ENCODE measurements at regions not wholly inside any gene's neighbourhood (a gene's known extent, or its start where the extent isn't known, plus 50 kb on each side); places are given as distances from the start of the nearest gene placed in this dataset.

GRCh38 chr10:129135624-129136023 is 331.4 kb upstream of the MGMT start:
- no peak for DNase-seq
- H3K27me3 Mint-ChIP-seq, result peaks cover 3 to 4% of the 10 kb centered on the region in 2 donors
- no peaks in the 10 kb centered on the region for H3K36me3 Mint-ChIP-seq
- intact Hi-C loops (cut with micrococcal nuclease), result no loop called here
- H3K4me3 Mint-ChIP-seq, result no peak overlapping the region
- Histone ChIP-seq H3K27me3 (ENCODE audit: insufficient read depth, low read length) (no peaks in the 10 kb centered on the region), H3K36me3 (ENCODE audit: insufficient read depth, low read length) (no peaks in the 10 kb centered on the region), H3K4me1 (ENCODE audit: insufficient read depth, low read length) (no peaks in the 10 kb centered on the region), H3K27ac (ENCODE audit: low read depth, low read length) (no peak overlapping the region), H3K9me3 (ENCODE audit: control insufficient read depth in 1 of 2, low read length in 2 of 2) (no peaks in the 10 kb centered on the region), H3K4me3 (ENCODE audit: low read length in 2 of 2) (no peak overlapping the region)
- peaks cover 0 to under 1% (median 0%) of the 10 kb centered on the region in 4 donors for H3K4me1 Mint-ChIP-seq
- CTCF ChIA-PET (ENCODE audit: partially characterized antibody), result no interaction called here
- H3K9me3 Mint-ChIP-seq, result no peaks in the 10 kb centered on the region
- POLR2A ChIA-PET (ENCODE audit: partially characterized antibody), result interaction anchor here (1.0 kb wide), 1 partner anchor 18 kb away, joined by 3 read pairs; no protein-coding TSS in a partner anchor
- no peak overlapping the region for H3K27ac Mint-ChIP-seq

DNA sequence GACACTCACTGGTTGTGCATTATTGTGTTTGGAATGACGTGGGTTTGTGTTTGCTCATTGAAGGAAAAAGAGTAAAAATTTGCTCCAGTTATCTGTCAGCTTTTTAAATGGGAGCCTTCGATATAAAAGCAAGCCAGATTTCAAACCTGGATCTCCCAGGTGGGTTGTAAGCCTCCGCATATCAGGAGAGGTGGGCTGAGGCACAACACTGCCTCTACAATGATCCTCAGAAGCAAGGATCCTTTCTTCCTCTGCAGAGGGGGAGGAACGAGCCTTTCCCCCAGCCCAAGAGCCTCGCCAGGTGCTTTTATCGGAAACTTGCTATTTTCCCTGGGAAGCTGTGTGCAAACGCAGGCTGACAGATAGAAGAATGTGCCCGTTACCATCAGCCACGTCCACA is 331.0 kb upstream of the MGMT start:
- ChIA-PET CTCF (ENCODE audit: partially characterized antibody) (no interaction called here), POLR2A (ENCODE audit: partially characterized antibody) (interaction anchor here (1.0 kb wide), 1 partner anchor 18 kb away, joined by 3 read pairs; no protein-coding TSS in a partner anchor)
- intact Hi-C loops (cut with micrococcal nuclease), result no loop called here
- Histone ChIP-seq H3K36me3 (ENCODE audit: insufficient read depth, low read length) (no peaks in the 10 kb centered on the region), H3K27me3 (ENCODE audit: insufficient read depth, low read length) (no peaks in the 10 kb centered on the region), H3K4me1 (ENCODE audit: insufficient read depth, low read length) (no peaks in the 10 kb centered on the region), H3K9me3 (ENCODE audit: control insufficient read depth in 1 of 2, low read length in 2 of 2) (no peaks in the 10 kb centered on the region), H3K27ac (ENCODE audit: low read depth, low read length) (no peak overlapping the region), H3K4me3 (ENCODE audit: low read length in 2 of 2) (no peak overlapping the region)
- Mint-ChIP-seq H3K27me3 (peaks cover 4% of the 10 kb centered on the region in 2 donors), H3K36me3 (no peaks in the 10 kb centered on the region), H3K27ac (no peak overlapping the region), H3K9me3 (no peaks in the 10 kb centered on the region), H3K4me1 (peaks cover 0 to 3% (median 0%) of the 10 kb centered on the region in 4 donors), H3K4me3 (no peak overlapping the region)
- no peak for DNase-seq

GRCh38 chr10:129136951-129137350 is 330.1 kb upstream of the MGMT start:
- Histone ChIP-seq H3K4me3 (ENCODE audit: low read length in 2 of 2) (no peak overlapping the region), H3K4me1 (ENCODE audit: insufficient read depth, low read length) (no peaks in the 10 kb centered on the region), H3K27me3 (ENCODE audit: insufficient read depth, low read length) (no peaks in the 10 kb centered on the region), H3K9me3 (ENCODE audit: control insufficient read depth in 1 of 2, low read length in 2 of 2) (no peaks in the 10 kb centered on the region), H3K27ac (ENCODE audit: low read depth, low read length) (no peak overlapping the region), H3K36me3 (ENCODE audit: insufficient read depth, low read length) (no peaks in the 10 kb centered on the region)
- intact Hi-C loops (cut with micrococcal nuclease), result no loop called here
- peaks cover 4% of the 10 kb centered on the region in 2 donors for H3K27me3 Mint-ChIP-seq
- no peak for DNase-seq
- ChIA-PET CTCF (ENCODE audit: partially characterized antibody) (no interaction called here), POLR2A (ENCODE audit: partially characterized antibody) (no interaction called here)
- no peaks in the 10 kb centered on the region for H3K9me3 Mint-ChIP-seq
- H3K4me1 Mint-ChIP-seq, result peaks cover 0 to 3% (median 0%) of the 10 kb centered on the region in 4 donors
- no peaks in the 10 kb centered on the region for H3K36me3 Mint-ChIP-seq
- no peak overlapping the region for H3K4me3 Mint-ChIP-seq
- H3K27ac Mint-ChIP-seq, result no peak overlapping the region

DNA sequence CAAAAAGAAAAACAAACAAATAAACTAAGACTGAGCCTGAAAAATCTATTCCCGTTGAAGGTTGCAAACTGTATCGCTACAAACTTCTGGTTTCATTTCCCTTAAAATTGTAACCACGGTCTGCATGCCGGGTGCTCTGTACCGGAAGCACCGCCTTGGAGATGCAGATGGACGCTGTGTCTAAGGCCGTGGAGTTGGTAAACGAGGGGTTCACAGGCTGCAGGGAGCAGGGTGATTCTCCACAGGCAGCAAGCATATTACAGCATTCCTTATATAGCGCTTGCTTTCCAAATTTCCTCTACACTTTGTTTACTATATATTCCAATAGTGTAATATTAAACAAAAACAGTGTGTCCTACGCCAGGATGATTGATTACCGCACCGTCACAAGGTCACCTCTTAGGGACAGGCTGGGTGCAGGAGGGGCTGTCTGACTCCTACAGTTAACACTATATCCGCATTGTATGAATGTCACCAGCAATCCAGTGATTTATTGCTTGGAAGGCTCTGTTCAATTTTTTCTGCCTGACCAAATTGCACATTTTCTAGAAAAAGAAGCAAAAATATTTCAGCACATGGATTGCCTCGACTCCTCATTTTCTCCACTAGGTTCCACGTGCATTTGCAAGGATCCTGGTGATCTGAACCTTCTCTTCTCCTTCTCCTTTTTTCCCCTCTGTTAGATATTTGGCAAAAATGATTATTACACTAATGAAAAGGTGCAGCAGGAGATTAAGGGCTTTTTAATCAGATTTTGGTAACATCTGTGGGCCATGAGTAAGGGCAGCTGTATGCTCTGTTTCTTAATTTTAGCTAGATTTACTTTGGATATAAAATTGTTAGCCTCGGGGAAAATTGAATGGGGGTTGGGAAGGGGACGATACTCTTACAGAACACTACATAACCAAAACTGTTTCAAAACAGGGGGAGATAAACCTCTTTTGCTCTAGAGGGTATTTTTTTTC is 325.8 kb upstream of the MGMT start:
- Histone ChIP-seq H3K36me3 (ENCODE audit: insufficient read depth, low read length) (no peaks in the 10 kb centered on the region), H3K27ac (ENCODE audit: low read depth, low read length) (no peak overlapping the region), H3K27me3 (ENCODE audit: insufficient read depth, low read length) (no peaks in the 10 kb centered on the region), H3K4me1 (ENCODE audit: insufficient read depth, low read length) (no peaks in the 10 kb centered on the region), H3K9me3 (ENCODE audit: control insufficient read depth in 1 of 2, low read length in 2 of 2) (no peaks in the 10 kb centered on the region), H3K4me3 (ENCODE audit: low read length in 2 of 2) (no peak overlapping the region)
- intact Hi-C loops (cut with micrococcal nuclease), result loop anchor here (10.0 kb wide), 1 partner anchor 106 kb away; no protein-coding TSS in a partner anchor
- ChIA-PET CTCF (ENCODE audit: partially characterized antibody) (no interaction called here), POLR2A (ENCODE audit: partially characterized antibody) (no interaction called here)
- no peak for DNase-seq
- H3K36me3 Mint-ChIP-seq, result no peaks in the 10 kb centered on the region
- no peaks in the 10 kb centered on the region for H3K9me3 Mint-ChIP-seq
- peaks cover 0 to 5% (median 0%) of the 10 kb centered on the region in 4 donors for H3K4me1 Mint-ChIP-seq
- peaks cover 4 to 9% of the 10 kb centered on the region in 2 donors for H3K27me3 Mint-ChIP-seq
- peak overlapping the region in 1 of 7 donors; percentile 60 for H3K27ac Mint-ChIP-seq
- H3K4me3 Mint-ChIP-seq, result no peak overlapping the region

GRCh38 chr10:129151281-129151680 is 315.8 kb upstream of the MGMT start:
- Mint-ChIP-seq H3K27ac (no peak overlapping the region), H3K4me3 (no peak overlapping the region), H3K9me3 (peaks cover 0 to 11% (median 5%) of the 10 kb centered on the region in 8 donors), H3K4me1 (no peaks in the 10 kb centered on the region), H3K27me3 (peaks cover 0 to 2% of the 10 kb centered on the region in 2 donors), H3K36me3 (no peaks in the 10 kb centered on the region)
- H3K4me3 ChIP-seq (ENCODE audit: low read length in 2 of 2), result no peak overlapping the region
- no peaks in the 10 kb centered on the region for H3K27me3 ChIP-seq (ENCODE audit: insufficient read depth, low read length)
- H3K36me3 ChIP-seq (ENCODE audit: insufficient read depth, low read length), result no peaks in the 10 kb centered on the region
- DNase-seq, result no peak
- H3K9me3 ChIP-seq (ENCODE audit: control insufficient read depth in 1 of 2, low read length in 2 of 2), result no peaks in the 10 kb centered on the region
- no peak overlapping the region for H3K27ac ChIP-seq (ENCODE audit: low read depth, low read length)
- no peaks in the 10 kb centered on the region for H3K4me1 ChIP-seq (ENCODE audit: insufficient read depth, low read length)
- ChIA-PET POLR2A (ENCODE audit: partially characterized antibody) (no interaction called here), CTCF (ENCODE audit: partially characterized antibody) (no interaction called here)
- intact Hi-C loops (cut with micrococcal nuclease), result no loop called here

- Mint-ChIP-seq H3K27me3 (peaks cover 0 to 1% of the 10 kb centered on the region in 2 donors), H3K4me1 (no peaks in the 10 kb centered on the region), H3K27ac (no peak overlapping the region), H3K36me3 (no peaks in the 10 kb centered on the region), H3K4me3 (no peak overlapping the region), H3K9me3 (peaks cover 0 to 14% (median 10%) of the 10 kb centered on the region in 8 donors)
- intact Hi-C loops (cut with micrococcal nuclease), result no loop called here
- no peak for DNase-seq
- Histone ChIP-seq H3K27ac (ENCODE audit: low read depth, low read length) (no peak overlapping the region), H3K4me3 (ENCODE audit: low read length in 2 of 2) (no peak overlapping the region), H3K36me3 (ENCODE audit: insufficient read depth, low read length) (no peaks in the 10 kb centered on the region), H3K27me3 (ENCODE audit: insufficient read depth, low read length) (no peaks in the 10 kb centered on the region), H3K4me1 (ENCODE audit: insufficient read depth, low read length) (no peaks in the 10 kb centered on the region), H3K9me3 (ENCODE audit: control insufficient read depth in 1 of 2, low read length in 2 of 2) (no peaks in the 10 kb centered on the region)
- CTCF ChIA-PET (ENCODE audit: partially characterized antibody), result no interaction called here
- POLR2A ChIA-PET (ENCODE audit: partially characterized antibody), result no interaction called here
Measured at GRCh38 chr10:129156406-129156805, 310.6 kb upstream of the MGMT start.

GRCh38 chr10:129157185-129157584 is 309.9 kb upstream of the MGMT start:
- Histone ChIP-seq H3K4me1 (ENCODE audit: insufficient read depth, low read length) (no peaks in the 10 kb centered on the region), H3K9me3 (ENCODE audit: control insufficient read depth in 1 of 2, low read length in 2 of 2) (no peaks in the 10 kb centered on the region), H3K36me3 (ENCODE audit: insufficient read depth, low read length) (no peaks in the 10 kb centered on the region), H3K27ac (ENCODE audit: low read depth, low read length) (no peak overlapping the region), H3K4me3 (ENCODE audit: low read length in 2 of 2) (no peak overlapping the region), H3K27me3 (ENCODE audit: insufficient read depth, low read length) (no peaks in the 10 kb centered on the region)
- Mint-ChIP-seq H3K4me3 (no peak overlapping the region), H3K9me3 (peaks cover 0 to 14% (median 10%) of the 10 kb centered on the region in 8 donors), H3K4me1 (no peaks in the 10 kb centered on the region), H3K27me3 (peaks cover 0 to 1% of the 10 kb centered on the region in 2 donors), H3K27ac (no peak overlapping the region), H3K36me3 (no peaks in the 10 kb centered on the region)
- POLR2A ChIA-PET (ENCODE audit: partially characterized antibody), result no interaction called here
- no peak for DNase-seq
- CTCF ChIA-PET (ENCODE audit: partially characterized antibody), result no interaction called here
- intact Hi-C loops (cut with micrococcal nuclease), result no loop called here

Measured in CD4-positive, alpha-beta memory T cell (primary cell).